ENCODE measurements at regions not wholly inside any gene's neighbourhood (a gene's known extent, or its start where the extent isn't known, plus 50 kb on each side); places are given as distances from the start of the nearest gene placed in this dataset.
A peak's percentile ranks its signal among the peaks of the same experiment; 100 is the strongest.

DNA sequence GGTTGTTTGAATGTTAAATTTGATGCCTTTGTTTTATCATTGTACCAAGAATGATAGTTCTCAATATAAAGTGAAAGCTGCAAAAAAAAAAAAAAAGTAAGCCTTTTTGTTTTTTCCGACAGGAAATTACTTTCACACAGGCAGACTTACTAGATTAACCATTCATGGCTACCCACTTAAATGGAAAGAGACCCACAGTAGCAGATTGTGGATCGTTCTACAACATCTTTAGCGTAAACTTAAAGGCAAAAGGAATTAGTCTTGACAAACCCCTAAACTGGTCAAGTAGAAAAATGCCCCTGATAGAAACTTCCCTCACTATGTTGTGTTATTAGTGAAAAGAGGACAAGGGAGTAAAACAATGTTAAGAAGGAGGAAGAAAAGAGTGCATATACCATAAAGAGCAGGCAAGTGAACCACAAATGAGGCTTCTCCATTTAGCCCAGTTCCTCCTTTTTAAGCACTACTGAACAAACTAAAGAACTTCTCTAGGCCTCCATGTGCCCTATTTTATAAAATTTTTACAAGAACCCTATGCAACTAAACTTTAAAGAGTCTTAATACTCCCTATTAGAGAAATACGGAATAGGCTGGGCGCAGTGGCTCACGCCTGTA lies 1560.3 kb downstream of the MRPL39 start:
- DNase-seq: no peak

DNA sequence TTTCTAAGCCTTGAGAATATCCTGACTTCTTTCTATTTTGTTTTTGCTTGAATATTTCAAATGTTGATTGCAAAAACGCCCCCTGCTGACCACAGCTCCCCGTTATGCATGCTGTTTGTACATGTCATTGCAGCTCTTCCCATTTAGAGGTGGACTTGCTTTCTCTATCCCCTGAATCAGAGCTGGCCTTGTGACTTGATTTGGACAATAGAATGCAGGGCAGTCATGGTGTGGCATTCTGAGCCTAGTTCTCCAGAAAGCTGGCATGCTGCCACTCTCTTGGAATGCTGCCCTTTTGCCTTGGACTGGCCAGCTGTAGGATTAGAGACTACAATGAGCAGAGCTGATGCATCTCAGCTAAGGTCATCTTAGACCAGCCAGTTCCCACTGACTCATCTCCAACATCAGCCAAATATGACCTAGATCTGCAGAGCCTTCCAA lies 1561.5 kb downstream of the MRPL39 start:
- no peak for DNase-seq

DNA sequence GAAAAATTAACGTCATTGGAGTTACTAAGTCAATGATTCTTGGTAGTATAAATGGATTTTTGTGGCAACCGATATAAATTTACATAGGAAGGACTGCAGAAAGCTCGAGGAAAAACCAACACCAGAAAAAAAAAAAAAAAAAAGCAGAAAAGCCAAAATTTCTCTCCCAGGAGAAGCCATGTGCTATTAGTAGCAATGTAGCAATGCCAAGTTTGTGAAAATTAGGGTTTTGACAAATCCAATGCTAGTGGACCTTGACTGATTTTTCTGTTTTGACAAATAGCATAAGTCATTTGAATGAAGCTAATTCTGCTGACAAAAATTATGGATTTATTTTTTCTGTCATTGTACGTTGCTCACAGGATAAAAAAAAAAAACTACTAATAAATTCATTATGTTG lies 1561.9 kb downstream of the MRPL39 start:
- DNase-seq: no peak

DNA sequence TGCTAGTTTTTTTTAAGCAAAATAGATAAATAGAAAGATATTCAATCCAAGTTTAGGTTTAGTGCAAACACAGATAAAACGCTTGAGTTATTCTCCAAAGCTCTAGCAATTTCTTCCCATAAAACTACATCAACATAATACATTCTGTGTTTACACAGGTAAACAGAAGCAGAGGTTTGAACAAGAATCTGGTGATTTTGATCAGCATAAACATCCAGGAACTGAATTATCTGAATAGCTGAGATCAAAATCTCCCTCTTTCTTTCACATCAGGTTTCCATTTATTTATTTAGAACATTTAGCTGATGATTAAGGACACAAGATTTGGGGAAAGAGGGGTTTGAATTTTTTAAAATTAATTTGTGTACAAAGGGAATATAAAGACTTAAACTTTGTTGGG lies 1564.6 kb downstream of the MRPL39 start:
- no peak for DNase-seq

DNA sequence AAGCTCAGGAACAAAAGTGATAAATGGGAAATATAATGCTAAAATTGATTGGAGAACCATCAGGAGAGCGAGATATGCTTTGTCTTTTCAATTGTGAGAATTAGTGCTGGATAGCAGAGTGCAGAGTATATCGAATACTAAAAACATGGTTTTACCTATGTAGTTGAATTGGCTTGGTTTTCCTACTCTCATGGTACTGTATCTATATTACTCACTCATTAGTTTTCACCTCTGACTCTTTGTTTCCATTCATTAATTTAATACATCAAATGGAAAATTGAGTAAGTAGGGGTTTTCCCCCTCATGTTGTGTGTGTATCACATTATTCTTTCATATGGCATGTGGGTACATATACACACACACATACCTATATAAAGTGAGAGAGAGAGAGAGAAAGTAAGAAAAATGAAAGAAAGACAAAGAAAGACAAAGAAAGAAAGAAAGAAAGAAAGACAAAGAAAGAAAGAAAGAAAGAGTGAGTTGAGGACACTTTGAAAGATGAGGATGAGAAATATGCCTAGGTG lies 1574.5 kb downstream of the MRPL39 start:
- no peak for DNase-seq

DNA sequence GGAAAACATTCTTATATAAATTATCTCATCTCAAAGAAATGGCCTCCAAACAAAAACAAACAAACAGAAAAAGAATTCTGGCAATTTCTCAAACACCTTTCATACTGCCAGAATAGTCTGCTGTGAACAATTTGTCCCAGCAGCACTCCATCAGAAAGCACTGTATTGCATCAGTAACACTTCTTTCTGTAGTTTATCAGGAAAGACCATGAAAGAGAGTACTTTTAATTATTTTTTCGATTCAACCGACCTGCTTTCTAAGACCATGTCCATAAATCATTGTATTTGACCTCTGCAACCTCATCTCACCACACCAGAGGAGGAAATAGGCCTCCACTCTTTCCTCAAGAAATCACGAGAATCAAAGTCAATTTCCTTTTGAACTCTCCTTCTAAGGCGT lies 1579.9 kb downstream of the MRPL39 start:
- DNase-seq: no peak

DNA sequence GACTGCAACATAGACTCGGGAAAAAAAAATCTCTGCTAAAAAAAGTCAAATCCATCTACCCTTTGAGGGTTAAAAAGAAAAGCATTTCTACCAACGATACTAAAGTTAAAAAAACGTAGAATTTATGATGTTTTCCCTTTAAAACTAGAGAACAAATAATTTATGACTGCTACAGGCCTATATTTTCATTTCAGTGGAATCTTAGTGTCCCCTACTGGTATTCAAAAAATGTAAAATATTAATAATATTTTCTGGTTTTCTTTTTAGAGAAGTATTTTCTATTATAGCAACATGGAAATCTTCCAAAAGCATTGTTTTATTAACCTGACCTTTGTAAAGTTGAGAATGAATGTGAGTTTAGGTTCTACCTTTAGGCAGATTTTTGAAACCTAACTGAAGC lies 1582.2 kb downstream of the MRPL39 start:
- no peak for DNase-seq

DNA sequence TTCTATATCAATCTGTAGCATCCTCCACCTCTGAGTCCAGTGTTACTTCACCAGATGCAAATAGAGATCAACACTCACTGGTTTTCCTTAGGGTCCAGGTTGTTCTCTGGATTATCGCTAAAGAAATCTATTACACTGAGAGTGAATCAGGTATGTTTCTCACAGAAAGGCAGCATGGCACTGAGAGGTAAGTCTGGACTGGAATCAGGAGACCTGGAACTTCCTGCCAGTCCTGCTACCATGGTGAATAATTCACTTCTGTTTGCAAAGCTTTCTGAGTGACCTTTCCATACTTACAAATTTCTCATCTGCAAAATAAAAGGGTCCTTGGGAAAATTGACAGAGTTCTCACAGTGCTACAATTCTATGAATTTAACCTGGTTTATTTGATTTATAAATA lies 1583.3 kb downstream of the MRPL39 start:
- DNase-seq: no peak

DNA sequence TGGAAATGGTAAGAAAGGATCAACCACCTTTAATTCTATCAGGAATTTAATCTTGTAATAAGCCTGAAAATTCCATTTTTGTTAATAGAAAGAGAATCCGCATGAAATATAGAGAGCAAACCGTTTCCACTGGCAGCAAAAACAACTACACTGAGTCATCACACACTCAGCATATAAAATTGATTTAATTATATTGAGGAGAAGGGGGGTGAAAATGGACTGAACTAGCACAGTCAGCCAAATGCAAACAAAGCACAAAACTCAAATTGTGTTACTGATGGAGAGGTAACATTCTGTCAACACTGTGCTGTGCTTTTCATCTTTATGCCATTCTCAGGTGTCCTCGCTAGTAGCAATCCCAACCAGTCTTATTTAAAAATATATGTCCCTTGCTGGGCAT lies 1583.9 kb downstream of the MRPL39 start:
- DNase-seq: no peak

DNA sequence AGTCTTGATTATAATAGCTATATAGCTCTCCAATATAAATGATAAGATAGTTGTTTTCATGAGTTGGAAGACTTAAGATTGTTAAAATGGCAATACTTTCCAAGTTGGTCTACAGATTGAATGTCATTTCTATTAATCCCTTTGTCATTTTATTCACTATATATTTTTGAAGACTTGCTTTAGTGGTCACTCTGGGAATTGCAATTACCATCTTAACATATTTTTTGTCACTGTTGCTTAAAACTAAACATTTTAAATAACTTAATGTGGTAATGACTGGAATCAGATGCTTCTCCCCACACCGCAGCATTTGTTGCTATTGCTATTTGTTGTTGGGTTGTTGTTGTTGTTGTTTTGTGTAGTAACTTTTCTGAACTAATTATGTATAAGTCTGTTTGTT lies 1592.9 kb downstream of the MRPL39 start:
- DNase-seq: no peak

DNA sequence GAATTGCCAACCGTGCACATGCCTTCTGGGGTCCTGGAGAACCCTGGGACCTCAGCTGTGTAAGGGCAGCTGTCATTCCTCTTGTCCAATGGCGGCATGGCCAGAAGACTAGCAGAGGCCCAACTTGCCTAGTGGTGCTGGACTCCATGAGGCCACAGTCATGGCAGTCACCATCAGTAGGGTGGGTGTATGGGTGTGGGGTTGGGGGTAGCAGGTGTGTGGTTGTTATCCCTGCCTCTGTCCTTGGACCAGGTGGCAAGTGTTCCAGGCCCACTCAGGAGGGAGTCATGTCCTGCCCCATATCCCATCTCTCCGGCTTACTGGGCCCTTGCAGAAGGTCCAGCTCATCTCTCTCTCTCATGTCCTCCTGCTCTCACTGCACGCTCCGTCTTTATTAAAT lies 1596.2 kb downstream of the MRPL39 start:
- no peak for DNase-seq

DNA sequence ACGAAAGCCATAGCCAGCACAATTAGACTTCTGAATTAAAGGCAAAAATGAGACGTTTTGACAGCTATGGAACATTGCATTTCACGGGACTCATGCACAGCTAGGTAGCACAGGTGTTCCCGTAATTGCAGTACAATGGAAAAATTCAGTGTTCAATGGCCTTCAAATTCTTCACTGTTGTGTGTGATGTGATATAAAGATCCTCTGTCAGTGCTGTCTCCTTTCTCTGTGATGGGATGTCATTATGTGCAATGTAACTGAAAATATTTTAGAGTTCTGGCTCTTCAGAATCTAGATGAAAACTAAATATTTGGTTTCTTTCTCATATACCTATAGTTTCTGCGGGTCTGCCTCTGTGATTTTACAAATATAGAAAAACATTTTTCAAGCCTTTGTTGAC lies 1599.7 kb downstream of the MRPL39 start:
- DNase-seq: no peak

DNA sequence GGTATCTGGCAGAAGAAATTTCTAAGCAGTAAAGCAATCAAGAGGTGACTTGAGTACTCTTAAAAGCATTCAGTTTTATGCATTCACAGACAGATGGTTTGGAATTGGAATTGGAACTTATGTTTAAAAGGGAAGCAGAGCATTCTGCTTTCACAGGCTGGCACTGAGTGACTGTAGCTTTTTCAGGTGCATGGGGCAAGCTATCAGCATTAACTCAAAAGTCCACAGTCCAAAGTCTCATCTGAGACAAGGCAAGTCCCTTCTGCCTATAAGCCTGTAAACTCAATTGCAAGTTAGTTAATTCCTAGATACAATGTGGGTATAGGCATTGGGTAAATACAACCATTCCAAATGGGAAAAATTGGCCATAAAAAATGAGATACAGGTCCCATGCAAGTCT lies 1620.3 kb downstream of the MRPL39 start:
- no peak for DNase-seq

DNA sequence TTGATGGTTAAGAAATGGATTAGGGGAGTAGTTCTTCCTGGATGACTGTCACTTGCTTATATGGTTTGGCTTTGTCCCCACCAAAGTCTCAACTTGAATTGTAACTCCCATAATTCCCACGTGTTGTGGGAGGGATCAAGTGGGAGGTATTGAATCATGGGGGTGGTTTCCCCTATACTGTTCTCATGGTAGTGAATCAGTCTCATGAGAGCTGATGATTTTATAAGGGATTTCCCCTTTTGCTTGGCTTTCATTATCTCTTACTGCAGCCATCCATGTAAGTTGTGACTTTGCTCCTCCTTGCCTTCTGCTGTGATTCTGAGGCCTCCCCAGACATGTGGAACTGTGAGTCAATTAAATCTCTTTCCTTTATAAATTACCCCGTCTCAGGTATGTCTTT lies 1621.1 kb downstream of the MRPL39 start:
- DNase-seq: no peak

DNA sequence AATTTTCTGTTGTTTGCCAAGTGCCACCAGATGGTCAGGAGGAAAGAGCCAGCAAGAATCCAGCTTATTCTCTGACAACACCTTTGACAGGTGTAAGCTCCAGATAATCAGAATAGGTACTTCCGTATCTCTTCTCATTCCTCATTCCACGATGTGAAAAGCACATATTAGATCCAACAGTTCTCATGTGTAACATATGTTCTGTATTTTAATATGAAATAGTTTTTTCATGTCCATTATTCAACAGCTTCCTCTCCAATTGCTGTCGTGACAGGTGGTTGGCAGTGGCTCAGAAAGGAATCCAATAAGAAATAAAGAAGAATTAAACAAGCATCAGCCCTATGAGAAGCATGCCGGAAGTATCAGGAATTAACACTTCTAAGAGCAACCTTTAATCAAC lies 1624.7 kb downstream of the MRPL39 start:
- DNase-seq: no peak

DNA sequence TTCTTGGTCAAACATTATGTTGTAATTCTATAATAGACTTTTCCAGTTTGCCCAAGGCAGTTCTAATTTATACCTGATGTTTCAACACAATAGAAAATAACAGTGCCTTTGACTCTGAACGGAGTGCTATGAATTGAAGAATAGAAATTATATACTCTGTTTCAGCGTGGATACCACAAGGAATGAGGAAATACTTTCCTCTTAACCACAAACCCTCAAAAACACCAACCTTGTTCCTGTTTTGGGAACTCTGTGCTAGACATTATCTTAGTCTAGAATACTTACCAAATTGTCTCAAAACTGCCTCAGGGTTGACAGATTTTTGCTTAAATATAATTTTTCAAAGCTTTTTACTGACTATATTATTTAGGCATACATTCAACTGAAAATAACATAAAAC lies 1629.3 kb downstream of the MRPL39 start:
- no peak for DNase-seq

DNA sequence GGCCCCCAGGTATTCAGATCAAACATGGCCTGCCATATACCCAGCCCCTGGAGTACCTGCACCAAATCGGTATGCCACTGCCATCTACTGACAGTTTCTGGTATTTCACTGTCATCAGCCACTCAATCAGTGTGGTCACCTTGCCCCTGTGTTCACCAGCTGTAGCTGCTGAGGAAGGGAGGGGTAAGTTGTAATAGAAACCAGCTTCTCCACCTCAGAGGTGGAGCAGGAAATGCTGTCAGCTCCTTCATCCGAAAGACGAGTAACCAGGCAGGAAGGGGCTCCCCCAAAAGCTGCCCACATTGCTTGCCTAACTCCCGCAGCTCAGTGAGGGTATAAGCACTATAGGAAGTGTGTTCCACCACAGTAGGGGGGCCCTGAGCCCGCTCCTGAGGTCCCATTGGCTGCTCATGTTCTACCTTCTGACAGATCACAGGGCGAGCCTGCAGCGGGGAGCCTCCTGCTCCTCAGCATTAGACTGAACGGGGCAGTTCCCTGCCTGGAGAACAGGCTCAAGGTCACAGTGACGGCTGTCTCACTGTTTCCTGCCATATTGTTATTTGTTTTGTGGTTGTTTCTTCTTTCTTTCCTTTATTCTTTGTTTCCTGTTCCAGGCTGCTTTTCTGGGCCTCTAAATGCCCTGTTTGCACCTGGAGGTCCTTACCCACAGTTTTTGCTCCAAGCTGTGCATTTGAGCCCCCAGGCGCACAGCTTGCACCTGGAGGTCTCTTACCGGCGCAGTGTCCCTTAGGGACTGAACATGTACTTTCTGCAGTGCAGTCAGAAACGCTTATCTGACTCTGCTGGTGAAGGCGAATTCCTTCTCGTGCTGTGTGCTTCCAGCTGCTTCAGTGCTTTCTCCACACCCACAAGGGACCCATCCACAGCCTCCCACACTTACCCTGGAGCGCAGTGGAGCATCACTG lies 1638.3 kb downstream of the MRPL39 start:
- DNase-seq: peak; percentile 43

DNA sequence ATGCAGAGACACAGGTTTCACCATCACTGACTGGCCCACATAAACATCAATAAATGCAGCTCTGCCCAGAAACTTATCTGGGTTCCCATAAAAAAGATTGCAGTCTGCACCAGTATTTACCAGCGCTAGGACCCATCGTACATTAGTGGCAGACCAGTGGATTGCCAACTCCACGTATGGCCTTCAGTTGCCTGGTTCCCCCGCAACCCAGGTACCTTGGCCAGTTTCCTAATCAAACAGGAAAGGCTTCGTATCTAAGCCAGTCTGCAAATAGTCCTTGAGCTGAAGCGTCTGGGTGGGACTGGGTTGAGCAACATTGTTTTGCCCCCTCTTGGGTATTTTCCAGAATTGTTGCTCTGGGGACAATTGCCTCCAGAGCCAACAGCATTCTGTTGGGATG lies 1639.3 kb downstream of the MRPL39 start:
- DNase-seq: no peak

DNA sequence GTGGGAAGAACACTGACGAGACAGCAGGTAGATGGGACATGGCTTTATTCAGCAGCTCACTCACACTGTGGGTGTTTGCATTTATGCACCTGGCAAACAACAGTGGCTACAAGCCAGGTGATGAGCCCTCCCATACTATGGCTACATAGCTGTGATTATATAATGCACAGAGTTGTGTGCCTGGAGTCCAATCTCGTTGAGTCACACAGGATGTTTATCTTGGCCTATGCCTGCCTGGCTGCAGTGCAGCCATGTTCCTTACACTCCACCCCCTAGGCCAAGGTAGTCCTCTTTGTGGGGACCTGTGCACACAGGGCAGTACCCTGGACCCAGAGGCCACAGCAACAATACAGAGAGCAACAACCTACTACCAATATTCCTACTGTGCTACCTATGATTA lies 1643.8 kb downstream of the MRPL39 start:
- DNase-seq: no peak

DNA sequence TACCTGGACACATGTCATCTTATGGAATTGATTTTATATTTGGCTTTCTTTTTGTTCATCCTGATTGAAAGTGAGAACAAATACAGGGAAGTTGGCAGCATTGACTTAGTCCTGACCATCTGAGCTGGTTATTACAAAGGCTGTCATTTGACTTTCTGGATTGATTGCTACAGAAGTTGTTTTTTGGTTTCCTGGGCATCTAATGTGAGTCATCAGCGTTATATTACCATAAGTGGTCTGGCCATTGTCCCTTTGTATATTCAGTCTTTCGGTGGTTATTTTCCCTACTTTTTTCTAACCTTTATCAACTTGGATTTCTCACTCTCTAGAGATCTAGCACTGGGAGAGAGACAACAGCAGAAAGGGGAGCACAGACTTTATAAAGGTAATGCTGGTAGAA lies 1646.5 kb downstream of the MRPL39 start:
- no peak for DNase-seq

DNA sequence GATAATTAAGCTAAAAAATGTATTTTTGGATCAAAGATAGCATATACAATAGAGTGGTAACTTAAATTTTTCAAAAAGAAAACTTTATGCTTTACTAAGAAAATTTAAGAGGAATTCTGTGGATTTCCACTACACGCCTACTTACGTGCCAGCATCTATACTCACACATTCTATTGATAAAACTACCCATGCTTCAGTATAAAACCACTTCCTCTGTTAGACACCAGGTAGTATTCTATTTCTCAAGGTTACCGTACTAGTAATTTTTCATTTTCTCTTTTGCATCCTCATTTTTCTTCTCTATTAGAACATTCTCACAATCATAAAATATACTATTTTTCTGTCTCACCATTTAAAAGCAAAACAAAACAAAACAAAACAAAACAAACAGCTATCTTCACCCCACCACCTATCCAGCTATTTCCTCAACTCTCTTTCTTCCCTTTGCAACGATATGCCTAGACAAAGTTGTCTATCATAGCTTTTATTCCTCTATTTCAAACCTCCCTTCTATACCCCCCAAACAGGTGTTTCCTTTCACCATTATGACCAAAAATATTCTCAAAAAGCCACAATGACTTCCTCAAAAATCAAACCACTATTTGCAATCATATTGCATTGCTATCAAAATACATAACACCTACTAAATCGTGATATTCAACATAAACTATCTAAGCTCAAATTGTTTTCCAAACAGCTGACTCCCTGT lies 1652.0 kb downstream of the MRPL39 start:
- no peak for DNase-seq

DNA sequence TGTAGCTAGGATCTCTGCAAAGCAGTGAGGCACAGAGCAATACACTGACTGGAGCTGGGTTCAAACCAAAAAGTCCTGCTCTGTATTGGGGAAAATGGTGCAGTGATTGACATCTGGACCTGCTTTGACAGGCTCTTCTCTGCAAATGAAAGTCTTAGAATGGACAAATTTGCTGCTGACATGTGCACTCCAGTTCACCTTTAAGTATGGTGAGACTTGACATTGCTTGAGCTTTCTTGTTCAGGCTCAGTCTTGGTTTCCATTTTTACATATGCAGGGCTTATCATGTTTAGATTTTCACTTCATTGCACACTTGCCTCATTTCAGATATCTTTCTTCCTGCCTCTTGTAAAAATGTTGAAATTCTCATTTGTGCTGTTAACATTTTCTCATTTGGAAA lies 1655.0 kb downstream of the MRPL39 start:
- DNase-seq: no peak

DNA sequence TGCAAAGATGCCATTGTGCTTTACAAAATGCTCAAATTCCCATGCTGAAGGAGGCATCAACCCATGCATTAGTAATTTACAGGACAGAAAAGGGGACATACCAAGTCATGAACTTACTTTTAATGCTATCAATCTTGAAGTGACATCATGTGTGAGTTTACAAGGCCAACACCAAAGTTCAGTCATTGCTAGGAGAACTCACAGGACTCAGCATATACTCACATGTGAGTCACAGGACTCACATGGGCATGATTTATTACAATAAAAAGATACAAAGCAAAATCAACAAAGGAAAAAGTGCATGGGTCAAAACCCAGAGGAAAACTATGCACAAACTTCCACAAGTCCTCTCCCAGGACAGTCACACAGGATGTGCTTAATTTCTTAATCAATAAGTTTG lies 1656.0 kb downstream of the MRPL39 start:
- DNase-seq: no peak

DNA sequence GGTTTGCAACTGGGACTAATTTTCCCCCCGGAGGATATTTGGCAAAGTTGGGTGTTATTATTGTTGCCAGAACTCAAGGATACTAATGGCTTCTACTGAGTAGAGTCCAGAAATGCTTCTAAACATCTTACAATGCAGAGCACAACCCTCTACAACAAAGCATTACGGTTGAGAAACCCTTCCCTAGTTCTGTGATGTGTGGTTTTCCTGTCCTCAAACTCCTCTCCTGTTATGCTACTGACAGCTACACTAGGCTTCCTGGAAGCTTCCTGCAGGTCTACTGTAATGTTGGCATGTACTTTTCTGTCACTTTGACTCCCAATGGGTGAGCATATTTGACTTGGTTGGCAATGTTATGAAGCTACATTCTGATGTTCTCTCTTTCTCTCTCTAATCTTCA lies 1656.9 kb downstream of the MRPL39 start:
- no peak for DNase-seq
